ENCODE measurements at regions not wholly inside any gene's neighbourhood (a gene's known extent, or its start where the extent isn't known, plus 50 kb on each side); places are given as distances from the start of the nearest gene placed in this dataset.
"Not testable (repeated sequence)": the region's sequence is repeated elsewhere in the genome, so short reads cannot be mapped to it uniquely, and the experiment has no call there.

DNA sequence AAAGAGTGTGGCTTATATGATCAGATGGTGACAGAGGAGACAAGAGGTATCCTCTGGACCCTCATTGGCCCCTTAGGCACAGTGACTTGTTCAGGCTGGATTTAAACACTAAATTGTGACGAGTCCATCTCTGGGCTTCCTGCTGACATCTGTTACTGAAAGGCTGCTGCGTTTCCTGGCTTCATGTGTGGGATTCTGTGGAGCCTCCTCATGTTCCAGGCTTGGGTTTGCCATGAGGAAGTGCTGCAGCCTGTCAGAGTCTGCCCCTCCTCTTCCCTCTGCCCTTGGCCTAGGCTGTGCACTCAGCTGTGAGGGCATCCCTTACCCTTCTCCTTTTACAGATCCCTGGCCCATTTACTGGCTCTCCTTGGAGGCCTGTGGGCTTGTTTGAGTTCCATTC lies 159.1 kb upstream of the TTC29 start:
- DNase-seq = no peak

DNA sequence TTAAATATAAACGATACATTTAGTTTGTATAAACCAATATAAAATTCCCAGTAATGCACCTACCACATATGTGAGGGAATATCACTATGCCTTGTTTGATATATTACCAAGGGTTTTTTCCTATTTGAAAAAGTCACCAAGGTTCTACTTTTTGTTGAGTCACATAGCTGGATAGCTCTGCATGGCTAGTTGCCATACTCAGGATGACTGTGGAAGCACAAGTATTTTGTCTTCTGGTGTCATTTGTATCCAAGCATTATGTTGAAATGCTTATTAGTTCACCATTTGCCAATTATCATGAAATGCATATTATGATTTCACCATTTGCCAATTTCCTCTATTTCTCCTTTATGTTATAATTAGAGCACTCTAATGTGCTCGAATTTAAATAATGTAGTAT lies 162.7 kb upstream of the TTC29 start:
- no peak for DNase-seq

DNA sequence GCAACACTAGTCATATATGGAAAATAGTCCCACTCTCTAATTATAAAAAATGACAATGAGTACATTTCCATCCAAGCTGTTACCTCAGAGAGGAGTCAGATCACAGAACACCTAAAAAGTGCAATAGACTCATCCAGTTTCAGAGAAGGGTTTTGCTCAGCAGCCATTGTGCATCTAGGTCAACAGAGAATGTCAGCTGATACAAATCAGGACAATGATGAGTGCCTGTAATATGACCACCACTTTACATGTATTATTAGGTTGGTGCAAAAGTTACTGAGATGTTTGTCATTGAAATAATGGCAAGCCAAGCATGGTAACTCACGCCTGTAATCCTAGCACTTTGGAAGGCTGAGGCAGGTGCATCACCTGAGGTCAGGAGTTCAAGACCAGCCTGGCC lies 164.1 kb upstream of the TTC29 start:
- no peak for DNase-seq

DNA sequence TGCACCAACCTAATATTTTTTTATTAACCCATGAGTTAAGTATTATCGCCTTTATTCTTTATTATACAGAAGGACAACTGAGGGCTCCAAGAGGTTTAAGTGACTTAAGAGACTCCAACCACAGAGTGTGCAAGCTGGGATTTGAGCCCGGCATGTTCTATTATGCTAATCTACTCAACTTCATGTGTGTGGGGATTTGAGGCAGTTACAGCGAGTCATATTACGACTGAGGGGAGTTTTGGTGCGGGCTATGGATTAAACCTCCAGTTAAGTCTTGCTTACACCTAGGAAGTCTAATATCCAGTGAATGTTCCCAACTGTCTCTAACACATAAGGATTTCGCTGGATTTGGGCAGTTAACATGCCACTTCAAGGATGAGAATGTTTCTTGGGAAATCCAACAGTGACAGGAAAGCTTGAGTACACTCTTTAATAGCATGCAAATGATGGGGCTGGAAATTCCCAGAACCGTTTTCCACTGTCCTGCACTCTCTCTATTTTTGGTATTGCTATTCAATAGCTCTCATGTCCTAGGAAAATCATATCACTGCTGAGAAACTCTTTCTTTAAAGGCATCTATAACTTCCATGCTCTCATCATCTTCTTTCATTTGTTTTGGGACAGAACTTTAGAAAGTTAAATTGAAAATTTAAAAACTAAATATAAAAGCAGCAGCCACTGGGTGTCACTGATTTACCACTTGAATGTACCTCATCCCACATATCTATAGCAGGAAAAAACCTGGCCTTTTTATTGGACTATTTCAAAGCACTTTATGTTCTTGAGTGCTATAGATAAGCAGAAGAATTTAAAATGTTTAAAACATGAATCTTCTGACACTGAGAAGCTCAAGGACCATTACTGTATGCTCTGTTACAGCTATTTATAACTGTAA lies 165.1 kb upstream of the TTC29 start:
- DNase-seq = no peak

DNA sequence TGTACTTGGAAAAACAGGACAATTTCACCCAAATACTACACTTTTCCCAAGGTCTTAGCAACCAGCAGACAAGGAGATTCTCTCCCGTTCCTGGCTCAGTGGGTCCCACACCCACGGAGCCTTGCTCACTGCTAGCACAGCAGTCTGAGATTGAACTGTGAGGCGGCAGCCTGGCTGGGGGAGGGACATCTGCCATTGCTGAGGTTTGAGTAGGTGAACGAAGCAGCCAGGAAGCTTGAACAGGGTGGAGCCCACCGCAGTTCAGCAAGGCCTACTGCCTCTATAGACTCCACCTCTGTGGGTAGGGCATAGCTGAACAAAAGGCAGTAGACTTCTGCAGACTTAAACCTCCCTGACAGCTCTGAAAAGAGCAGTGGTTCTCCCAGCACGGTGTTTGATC lies 166.5 kb upstream of the TTC29 start:
- not testable (repeated sequence) for DNase-seq

DNA sequence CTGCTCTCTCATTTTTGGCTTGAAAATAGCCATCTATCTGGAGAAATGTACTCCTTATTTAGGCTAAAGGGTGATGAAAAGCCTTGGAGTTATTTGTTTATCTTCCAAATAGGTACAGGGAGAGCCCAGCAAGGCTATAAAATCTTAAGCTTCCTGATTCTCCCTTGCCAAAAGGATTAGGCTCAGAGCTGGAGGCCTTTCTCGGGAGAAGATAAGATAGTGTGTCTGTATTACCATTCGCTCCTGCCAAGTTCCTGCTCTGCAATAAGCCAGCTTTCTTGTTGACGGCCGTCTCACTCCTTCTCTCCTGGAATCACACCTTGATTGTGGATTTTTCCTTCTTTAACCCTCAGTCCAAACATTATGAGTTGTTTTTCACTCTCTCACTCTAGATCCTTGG lies 171.8 kb upstream of the TTC29 start:
- DNase-seq = no peak

DNA sequence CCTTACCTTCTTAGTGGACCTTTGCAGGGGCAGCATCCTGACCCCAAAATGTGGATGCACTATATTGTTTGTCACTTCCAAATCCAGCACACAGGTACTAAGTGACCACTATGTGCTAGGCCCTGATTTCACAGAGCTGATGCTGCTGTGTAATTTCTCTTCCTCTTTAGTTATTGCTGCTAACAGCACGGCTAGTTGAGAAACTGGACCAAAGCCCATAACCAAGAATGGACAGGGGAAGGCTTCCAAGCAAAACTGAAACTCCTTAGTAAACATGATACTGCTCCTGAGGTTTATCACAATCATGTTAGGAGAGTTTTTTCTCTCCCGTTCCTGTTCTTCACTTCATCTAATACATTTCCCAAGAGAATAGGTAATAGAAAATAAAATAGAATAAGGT lies 172.9 kb upstream of the TTC29 start:
- DNase-seq = no peak

DNA sequence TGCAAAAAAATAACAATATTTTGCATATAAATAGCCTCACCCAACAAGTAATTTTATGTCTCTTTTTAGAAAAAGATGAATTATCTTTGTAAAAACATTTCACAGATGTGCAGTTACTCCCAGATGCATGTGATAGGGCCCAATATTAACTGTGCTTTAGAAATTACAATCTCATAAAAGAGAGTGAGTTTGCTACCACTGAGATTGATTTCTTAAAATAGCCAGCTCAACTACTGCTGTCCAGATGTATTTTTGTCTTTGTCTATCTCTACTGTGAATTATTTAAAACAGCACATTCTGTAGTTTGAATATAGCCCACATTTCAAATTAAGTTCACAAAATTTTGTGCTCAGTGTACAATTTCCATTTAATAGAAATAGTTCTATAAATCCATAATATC lies 177.0 kb upstream of the TTC29 start:
- no peak for DNase-seq

DNA sequence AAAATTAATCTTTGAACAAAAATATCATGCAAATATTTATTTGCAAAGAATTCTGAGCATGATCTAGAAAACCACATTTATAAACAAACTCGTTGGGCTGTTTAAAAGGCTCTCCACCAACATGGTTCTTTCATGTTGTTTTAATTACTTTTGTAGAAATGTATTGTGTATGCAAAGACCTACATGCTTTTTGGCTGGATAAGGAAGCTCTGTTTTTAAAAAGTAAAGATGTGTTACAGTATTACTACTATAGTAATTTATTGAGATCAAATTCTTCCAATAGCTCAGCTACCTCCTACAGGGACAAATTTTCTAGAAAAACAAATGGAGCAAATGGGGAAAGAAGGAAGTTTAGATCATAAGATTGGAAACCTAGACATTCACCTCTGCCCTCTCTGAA lies 177.5 kb upstream of the TTC29 start:
- no peak for DNase-seq

DNA sequence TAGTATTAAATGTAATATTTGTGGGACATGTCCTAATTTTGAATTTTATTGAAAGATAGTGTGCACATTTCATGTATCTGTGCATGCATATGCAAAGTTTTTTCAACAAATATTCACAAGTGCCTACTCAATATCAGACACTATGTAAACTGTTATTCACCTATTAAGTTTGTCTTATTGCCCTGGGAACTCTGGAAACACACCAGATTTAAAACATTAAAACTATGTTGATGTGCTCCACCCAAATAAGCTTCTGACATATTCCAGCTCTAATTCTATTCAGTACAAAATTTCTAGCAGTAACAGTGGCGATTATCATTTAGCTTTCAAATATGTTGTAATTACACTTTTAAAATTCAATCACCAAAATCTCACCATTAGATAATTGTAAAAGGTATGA lies 183.1 kb upstream of the TTC29 start:
- DNase-seq = no peak

DNA sequence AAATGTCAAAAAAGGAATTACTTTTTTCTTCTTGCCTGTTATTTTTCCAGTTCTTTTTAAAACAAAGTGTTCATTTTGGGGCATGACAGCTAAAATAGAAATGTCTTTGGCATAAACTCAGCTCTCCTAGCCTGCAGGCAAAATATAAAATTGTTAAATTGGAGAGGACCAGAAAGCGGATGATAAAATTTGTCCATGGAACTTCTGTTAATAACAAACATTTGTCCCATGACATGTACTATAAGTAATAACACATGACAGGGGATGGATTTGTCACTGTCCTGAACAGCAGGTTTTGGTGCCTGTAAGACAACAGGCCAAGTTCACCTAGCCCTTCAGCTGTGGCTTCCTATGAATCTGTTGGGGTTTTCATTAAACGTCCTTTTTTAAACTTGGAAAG lies 184.0 kb upstream of the TTC29 start:
- DNase-seq = no peak

DNA sequence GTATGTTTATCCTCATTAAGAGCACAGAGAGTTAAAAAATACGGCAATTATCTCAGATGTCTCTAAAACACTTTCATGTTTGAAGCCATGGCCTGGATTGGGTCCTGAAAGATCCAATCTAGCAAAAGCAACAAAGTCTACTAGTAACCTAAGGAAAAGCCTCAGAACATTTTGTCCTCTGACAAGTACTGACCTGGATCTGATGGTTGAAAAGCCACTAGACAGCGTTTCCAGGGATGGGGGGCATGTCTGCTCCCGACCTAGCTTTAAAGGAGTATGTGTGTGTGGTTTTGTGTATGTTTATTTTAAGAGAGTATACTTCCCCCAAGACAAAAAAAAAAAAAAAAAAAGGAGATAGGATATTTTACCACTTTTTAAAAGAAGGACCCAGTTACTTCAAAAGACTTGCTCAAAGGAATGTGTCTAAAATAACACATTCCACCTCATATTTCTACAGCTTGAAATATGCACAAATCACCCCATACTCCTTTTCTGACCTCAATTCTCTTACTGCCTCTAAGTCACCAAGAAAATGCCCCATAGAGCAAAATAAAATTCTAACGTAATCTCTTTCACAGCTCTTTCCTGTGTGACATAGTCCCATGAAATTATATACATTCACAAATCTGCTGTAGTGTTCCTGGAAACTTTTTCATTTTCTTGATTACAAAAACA lies 189.0 kb upstream of the TTC29 start:
- no peak for DNase-seq

DNA sequence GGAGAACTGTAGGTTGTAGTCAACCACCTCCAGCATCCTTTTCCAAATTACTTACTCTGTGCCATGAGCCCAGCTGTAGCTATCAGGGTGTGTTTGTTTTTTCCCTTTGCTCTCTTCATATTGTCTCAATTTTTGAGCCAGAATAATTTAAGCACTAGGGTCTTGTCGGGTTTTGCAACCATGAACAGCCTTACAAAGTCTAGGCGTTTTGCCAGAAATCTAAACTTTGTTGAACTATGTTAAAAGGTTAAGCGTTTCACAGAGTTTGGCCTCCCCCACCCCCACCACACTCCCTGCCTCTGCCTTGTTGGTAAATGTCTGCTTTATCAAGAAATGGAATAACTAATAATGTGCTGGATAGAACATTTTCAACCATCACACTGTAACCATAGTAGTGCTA lies 190.6 kb upstream of the TTC29 start:
- DNase-seq = no peak

DNA sequence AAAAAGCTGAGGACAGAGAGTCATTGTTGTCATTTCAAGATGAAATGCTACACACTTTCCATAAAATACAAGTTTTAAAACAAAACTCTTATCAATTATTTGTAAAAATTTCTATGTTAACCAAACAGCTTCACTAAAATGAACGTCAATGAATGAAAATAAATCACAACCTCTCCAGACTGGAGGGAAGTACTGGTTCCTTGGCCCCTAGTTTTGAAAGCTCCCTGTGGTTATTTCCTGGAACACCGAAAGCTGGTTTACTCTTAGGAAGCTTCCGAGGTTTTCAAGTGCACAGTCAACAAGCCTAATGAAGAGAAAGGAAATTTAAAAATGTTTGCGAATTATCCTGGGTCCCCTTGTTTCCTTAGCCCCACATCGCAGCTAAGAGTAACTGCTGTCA lies 191.1 kb upstream of the TTC29 start:
- DNase-seq = no peak

DNA sequence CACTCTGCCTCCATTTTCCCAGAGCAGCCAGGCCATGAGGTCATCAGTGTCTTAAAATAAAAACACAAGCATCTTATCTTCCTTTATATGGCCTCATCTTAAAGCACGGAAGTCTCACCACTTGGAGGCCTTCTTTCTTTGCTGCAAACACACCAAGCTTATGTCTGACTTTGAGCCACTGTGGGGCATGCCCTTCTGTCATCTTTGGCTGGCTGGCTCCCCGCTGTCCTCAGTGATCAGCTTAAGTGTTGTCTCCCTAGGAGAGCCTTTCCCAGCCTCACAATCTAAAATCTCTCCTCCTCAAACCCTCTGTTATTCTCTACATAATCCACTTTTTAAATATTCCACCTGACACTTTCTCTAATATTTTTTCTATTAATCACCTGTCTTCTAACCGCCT lies 191.6 kb upstream of the TTC29 start:
- no peak for DNase-seq

DNA sequence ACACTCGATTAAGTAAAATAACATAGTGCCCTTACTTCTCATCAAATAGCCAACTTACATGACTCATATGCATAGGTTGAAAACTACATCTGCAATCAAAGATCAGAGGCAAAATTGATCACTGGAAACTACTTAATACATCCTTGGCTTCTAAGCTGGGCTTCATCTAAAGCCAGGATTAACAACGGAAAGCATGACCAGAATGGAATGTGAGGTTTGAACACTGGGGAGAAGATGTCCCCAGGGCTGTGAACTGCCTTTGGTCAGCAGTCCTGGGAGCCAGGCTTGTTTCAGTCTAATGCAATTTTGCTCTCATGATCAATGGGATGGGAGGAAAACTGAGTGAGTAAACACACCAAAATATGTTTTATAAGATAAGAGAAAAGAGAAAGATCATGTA lies 192.5 kb upstream of the TTC29 start:
- DNase-seq = no peak

DNA sequence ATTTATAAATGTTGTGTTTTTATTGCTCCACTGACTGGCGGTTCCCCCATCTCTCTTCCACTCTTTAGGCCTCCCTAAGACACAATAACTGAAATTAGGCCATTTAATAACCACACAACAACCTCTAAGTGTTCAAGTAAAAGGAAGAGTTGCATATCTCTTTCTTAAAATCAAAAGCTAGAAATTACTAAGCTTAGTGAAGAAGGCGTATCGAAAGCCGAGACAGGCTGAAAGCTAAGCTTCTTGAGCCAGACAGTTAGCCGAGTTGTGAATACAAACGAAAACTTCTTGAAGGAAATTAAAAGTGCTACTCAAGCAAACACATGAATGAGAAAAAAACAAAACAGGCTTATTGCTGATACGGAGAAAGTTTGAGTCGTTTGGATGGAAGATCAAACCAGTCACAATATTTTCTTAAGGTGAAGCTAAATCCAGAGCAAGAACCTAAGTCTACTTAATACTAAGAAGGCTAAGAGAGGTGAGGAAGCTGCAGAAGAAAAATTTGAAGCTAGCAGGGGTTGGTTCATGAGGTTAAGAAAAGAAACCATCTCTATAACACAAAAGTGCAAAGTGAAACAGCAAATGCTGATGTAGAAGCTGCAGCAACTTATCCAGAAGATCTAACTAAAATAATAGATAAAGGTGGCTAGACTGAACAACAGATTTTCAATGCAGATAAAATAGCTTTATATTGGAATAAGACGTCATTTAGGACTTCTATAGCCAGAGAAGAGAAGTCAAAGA lies 194.0 kb upstream of the TTC29 start:
- no peak for DNase-seq

DNA sequence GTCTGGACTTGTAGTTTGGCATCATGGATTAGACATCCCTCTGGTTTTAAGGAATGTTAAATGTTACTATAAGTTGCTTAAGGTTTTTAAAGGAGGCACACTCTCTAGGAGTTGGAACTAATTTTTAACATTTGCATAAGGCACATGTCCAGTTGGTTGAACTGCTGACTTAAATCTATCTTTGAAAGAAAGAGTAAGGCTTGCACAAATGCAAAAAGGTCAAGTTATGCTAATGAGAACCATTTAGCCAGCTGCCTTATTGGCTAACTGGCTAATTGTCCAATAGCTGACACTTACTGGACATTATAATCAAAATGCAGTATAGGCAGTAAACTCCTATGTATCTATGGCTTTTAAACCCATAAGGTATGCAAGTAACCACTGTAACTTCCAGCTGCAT lies 206.1 kb upstream of the TTC29 start:
- no peak for DNase-seq

DNA sequence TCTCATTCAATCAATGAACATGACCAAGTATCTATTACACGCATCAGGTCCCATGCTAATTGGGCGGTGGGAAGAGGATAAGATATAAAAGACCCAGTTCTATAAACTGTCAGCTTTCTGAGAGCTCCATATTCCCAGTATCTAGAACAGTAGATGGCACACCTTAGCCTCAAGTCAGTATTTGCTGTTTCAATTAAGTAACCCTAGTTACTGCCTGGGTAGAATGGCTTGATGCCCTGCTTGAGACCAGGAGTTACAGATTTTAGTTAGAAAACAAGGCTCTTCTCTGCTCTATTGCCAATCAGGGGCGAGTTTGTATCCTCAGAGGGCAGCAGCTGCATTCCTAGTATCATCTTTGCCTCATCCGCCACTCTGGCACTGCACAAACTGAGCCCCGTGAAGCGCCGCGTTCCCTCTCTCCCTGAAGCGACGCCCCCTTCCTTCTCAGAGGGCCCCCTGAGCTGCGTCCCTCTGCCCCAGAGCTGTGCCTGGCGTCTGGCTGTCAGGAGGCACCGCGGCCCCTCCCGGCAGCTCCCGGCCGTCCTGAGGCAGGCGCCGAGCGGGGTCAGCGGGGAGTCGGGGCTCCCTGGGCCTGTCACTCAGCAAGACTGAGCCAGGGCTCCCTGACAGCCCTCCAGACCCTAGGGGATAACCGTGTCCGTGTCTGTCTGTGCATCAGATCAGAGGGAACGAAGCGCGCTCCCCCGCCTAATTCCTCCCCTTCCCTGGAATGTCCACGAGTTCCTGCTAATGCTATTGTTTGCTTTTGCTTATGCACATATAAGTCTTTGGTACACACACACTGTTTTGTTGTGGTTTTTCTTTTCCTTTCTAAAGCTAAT lies 212.4 kb upstream of the TTC29 start:
- DNase-seq = no peak

DNA sequence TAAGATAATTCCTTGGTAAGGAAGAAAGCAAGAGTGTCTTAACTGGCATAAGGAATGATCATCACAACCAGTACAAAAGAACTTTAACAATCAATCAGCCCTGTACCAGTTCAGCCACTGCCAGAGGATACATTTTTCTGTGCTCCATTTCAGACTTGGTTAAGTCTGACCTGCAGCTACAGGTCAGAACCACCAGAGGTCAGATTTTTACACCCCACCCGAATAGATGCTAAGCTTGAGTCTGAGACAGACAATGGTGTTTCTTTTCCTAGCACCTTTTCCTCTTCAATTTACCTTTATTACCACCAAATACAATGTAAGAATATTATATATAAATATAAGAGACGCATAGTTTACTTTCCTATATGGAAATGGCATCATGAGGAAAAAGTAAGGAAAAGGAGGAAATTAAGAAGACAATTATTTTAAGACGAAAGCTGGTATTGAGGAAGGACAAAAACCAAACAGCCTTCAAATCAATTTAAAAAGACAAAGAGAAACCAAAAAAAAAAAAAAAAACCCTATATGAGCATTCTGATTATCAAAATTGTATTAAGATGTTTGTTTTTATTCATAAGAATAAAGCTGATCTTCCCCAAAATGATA lies 215.3 kb upstream of the TTC29 start:
- peak in 1 of 2 experiments; percentile 26 for DNase-seq

DNA sequence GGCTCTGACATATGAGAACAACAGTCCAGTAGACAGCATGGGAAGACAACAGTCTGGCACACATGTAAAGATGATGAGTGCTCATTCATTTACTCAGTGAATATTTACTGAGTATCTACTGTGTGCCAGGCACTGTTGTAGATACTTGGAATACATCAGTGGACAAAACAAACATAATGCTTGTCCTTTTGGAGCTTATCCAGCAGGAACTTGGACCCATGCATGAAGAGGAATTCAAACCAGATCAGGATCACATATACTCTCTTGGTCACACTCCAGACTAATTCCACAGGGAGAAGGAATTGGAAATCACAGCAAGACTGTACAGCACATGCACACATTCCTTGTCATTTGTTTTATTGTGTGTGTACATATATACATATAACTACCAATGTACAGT lies 217.6 kb upstream of the TTC29 start:
- DNase-seq = no peak

DNA sequence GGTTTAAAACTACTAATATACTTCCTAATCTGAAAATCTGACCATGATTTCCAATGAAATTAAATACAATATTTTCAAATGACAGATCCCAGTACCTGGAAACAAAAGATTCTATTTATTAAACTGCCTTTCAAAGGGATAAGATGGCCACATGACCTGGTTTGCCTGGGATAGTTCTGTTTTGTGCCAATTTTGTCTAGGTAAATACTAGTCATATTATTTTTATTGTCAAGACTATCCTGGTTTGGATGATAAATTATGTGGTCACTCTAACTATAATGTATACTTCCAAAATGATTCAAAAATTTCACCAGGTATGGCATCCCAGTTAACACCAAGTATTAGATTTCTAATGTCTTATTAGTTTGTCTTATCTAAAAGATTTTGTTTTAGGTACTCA lies 222.5 kb upstream of the TTC29 start:
- not testable (repeated sequence) for DNase-seq

DNA sequence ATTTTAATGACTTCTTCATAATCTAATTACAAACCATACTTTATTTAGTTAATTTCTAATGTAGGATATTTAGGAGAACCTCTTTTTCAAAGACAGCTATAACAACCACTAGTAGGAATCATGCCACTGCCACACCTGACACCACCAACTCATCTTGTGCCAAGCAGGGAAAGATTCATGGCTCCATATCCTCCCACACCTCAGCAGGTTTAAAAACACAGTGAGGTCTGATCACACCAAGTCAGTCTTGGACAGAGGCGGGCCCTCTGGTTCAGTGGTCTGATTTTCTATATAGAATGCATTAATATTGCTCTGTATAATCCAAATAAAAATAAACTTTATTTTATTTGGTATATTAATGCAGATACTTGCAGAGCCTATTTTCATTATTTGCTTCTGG lies 227.7 kb upstream of the TTC29 start:
- DNase-seq = no peak
